Keratinocyte (primary cell): ENCODE measurements at regions not wholly inside any gene's neighbourhood (a gene's known extent, or its start where the extent isn't known, plus 50 kb on each side); places are given as distances from the start of the nearest gene placed in this dataset.

Source experiments
- DNase-seq: peaks from one replicate; pipeline ENCODE4 v3.0.0-alpha.2; 2011; ENCODE audit warnings: low read depth, missing footprints, low spot score
- FAIRE-seq: peaks from 2 replicates; lab custom pipeline; 2011; peaks lifted over from hg19 to GRCh38; lab: Jason Lieb, UNC
- H2AFZ ChIP-seq: 2 replicates; pipeline ENCODE4 v1.6.0; 2012; ENCODE audit warnings: low read length, control low read depth, inconsistent platforms; ENCODE audit not compliant: control insufficient read depth
- H3K27ac ChIP-seq: 2 replicates; pipeline ENCODE4 v1.5.1; 2011; ENCODE audit warnings: low read length; ENCODE audit not compliant: control insufficient read depth, insufficient read depth
- H3K27me3 ChIP-seq: 3 replicates; pipeline ENCODE4 v1.6.0; 2011; ENCODE audit warnings: low read length; ENCODE audit not compliant: control insufficient read depth, insufficient read depth; ENCODE audit errors: extremely low read depth
- H3K36me3 ChIP-seq, 2 experiments: 2 replicates in 1 of 2; 3 replicates in 1 of 2; pipeline ENCODE4 v1.5.1; 2011; ENCODE audit warnings: low read length in 2 of 2, mild to moderate bottlenecking in 1 of 2; ENCODE audit not compliant: control insufficient read depth in 2 of 2, insufficient read depth in 2 of 2; ENCODE audit errors: extremely low read depth in 1 of 2
- H3K4me1 ChIP-seq: 3 replicates; pipeline ENCODE4 v1.5.1; 2011; ENCODE audit warnings: low read length; ENCODE audit not compliant: control insufficient read depth, insufficient read depth; ENCODE audit errors: extremely low read depth
- H3K4me2 ChIP-seq: 3 replicates; pipeline ENCODE4 v1.6.0; 2011; ENCODE audit warnings: low read depth, low read length; ENCODE audit not compliant: control insufficient read depth, insufficient read depth; ENCODE audit errors: extremely low read depth
- H3K4me3 ChIP-seq, 3 experiments: fragments of 200-600 bp in 1 of 3; sonication (generic) in 1 of 3; 2 replicates in 2 of 3; 3 replicates in 1 of 3; pipeline ENCODE4 v1.5.1; 2011 to 2016; ENCODE audit warnings: low read length in 3 of 3, mild to moderate bottlenecking in 3 of 3, control low read depth in 2 of 3, inconsistent platforms in 1 of 3, low read depth in 1 of 3, mixed read lengths in 1 of 3, mixed run types in 1 of 3, moderate library complexity in 1 of 3; ENCODE audit not compliant: control insufficient read depth in 2 of 3, insufficient read depth in 2 of 3; ENCODE audit errors: extremely low read depth in 1 of 3
- H3K79me2 ChIP-seq: 2 replicates; pipeline ENCODE4 v1.6.0; 2012; ENCODE audit warnings: low read length; ENCODE audit not compliant: control insufficient read depth, insufficient read depth
- H3K9ac ChIP-seq: 3 replicates; pipeline ENCODE4 v1.6.0; 2011; ENCODE audit warnings: low read length; ENCODE audit not compliant: control insufficient read depth, insufficient read depth; ENCODE audit errors: extremely low read depth
- H3K9me1 ChIP-seq: 3 replicates; pipeline ENCODE4 v1.6.0; 2011; ENCODE audit warnings: low read length; ENCODE audit not compliant: control insufficient read depth, insufficient read depth; ENCODE audit errors: extremely low read depth
- H3K9me3 ChIP-seq: 2 replicates; pipeline ENCODE4 v1.5.1; 2012; ENCODE audit warnings: low read depth, low read length; ENCODE audit not compliant: control insufficient read depth
- H4K20me1 ChIP-seq: 3 replicates; pipeline ENCODE4 v1.6.0; 2011; ENCODE audit warnings: low read length; ENCODE audit not compliant: control insufficient read depth, insufficient read depth; ENCODE audit errors: extremely low read depth
- CTCF ChIP-seq, 3 experiments: IDR thresholded peaks in 1 of 3; conservative IDR thresholded peaks in 1 of 3; optimal IDR thresholded peaks in 1 of 3; 2 replicates in 2 of 3; 3 replicates in 1 of 3; pipeline versions ENCODE3 to v1.5.1; 2011; ENCODE audit warnings: low read length in 3 of 3, mild to moderate bottlenecking in 3 of 3, moderate library complexity in 2 of 3, control low read depth in 1 of 3, inconsistent platforms in 1 of 3; ENCODE audit not compliant: insufficient read depth in 2 of 3; ENCODE audit errors: extremely low read depth in 1 of 3
- EZH2 ChIP-seq: IDR thresholded peaks from one replicate; pipeline ENCODE4 v1.6.1; 2012; ENCODE audit warnings: inconsistent platforms, mild to moderate bottlenecking, low read length, moderate library complexity
- dilution Hi-C: fragments of 300-500 bp; cut with MboI; formaldehyde crosslinking; loops from one replicate; pipeline ENCODE4 v1.7.0; 2020; ENCODE audit warnings: low sequenced_read_pairs; ENCODE audit not compliant: extremely low pct_ligation_motif_present

GRCh38 chr3:59570806-59571205 lies 521.0 kb upstream of the CFAP20DC start:
- TF ChIP-seq CTCF (optimal IDR thresholded peaks at IDR 0.05 in 1 of 3, IDR thresholded peaks at IDR 0.05 in 1 of 3, conservative IDR thresholded peaks at IDR 0.05 in 1 of 3; ENCODE audit: extremely low read depth in 1 of 3, insufficient read depth in 2 of 3, low read length in 3 of 3) (no peak), EZH2 (no peak)
- Histone ChIP-seq H3K9ac (no peak overlapping the region), H2AFZ (no peak overlapping the region), H4K20me1 (no peaks in the 10 kb centered on the region), H3K4me3 (no peak overlapping the region), H3K27me3 (no peaks in the 10 kb centered on the region), H3K4me2 (no peak overlapping the region), H3K9me3 (no peaks in the 10 kb centered on the region), H3K27ac (no peak overlapping the region), H3K9me1 (no peaks in the 10 kb centered on the region), H3K4me1 (peaks cover 13% of the 10 kb centered on the region), H3K79me2 (no peaks in the 10 kb centered on the region), H3K36me3 (no peaks in the 10 kb centered on the region)
- dilution Hi-C loops: no loop called here
- no peak for DNase-seq
- no peak for FAIRE-seq

DNA sequence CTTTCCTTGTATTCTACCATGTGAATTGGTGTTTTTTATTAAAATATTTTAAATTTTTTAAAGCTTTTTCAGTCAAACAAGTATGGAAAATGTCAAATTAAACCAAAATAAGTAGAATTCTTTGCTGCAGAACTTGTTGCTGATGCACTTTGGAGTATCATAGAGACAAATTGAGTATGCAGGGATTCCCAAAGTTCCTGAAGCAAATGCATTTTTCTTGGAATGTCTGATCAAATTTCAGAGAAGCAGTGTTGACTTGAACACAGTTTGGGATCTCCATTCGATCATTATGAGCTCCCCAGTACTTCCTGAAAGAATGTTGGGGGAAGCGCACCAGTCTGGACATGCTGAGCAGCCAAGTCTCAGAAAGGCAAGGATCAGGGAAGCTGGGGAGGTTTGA lies 517.8 kb upstream of the CFAP20DC start:
- Histone ChIP-seq H3K79me2 (no peaks in the 10 kb centered on the region), H3K4me1 (peaks cover 31% of the 10 kb centered on the region), H2AFZ (peak overlapping the region; percentile 7), H3K4me3 (no peak overlapping the region), H3K27ac (no peak overlapping the region), H3K9me3 (no peaks in the 10 kb centered on the region), H3K27me3 (no peaks in the 10 kb centered on the region), H4K20me1 (no peaks in the 10 kb centered on the region), H3K9me1 (no peaks in the 10 kb centered on the region), H3K4me2 (peak overlapping the region; percentile 13), H3K36me3 (no peaks in the 10 kb centered on the region), H3K9ac (no peak overlapping the region)
- no peak for TF ChIP-seq EZH2
- TF ChIP-seq CTCF (optimal IDR thresholded peaks at IDR 0.05 in 1 of 3, IDR thresholded peaks at IDR 0.05 in 1 of 3, conservative IDR thresholded peaks at IDR 0.05 in 1 of 3; ENCODE audit: extremely low read depth in 1 of 3, insufficient read depth in 2 of 3, low read length in 3 of 3): no peak
- dilution Hi-C loops: no loop called here
- no peak for FAIRE-seq
- DNase-seq: no peak
